ENCODE measurements at regions not wholly inside any gene's neighbourhood (a gene's known extent, or its start where the extent isn't known, plus 50 kb on each side); places are given as distances from the start of the nearest gene placed in this dataset.
A peak's percentile ranks its signal among the peaks of the same experiment; 100 is the strongest.

DNA sequence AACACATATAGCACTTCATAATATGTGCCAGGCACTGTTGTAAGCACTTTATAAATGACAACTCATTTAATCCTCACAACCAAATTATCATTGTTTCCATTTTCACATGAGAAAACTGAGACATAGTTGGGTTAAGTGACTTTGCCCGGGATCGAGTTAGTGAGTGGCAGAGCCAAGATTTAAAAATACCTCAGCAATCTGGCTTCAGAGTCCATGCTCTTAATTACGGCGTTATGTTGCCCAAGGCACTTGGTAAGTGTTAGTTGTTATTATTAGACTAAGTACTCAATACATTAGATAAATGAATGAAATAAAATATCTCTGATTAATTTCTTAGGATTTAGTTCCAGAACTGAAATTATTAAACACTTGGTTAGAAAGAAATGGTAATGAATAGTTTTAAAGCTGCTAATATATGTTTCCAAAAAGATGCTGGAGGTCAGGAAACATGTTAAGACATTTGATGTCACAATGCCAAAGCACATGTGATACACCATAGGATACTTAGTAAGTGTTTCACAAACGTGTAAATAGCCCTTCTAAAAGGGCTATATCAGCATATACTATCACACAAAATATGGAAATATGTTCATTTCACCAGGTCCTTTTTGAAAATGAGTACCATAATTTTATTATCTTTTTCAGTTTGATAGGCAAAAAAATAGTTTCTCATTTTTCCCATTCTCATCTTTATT is 301.9 kb downstream of the GPAT3 start:
- no peak for DNase-seq

DNA sequence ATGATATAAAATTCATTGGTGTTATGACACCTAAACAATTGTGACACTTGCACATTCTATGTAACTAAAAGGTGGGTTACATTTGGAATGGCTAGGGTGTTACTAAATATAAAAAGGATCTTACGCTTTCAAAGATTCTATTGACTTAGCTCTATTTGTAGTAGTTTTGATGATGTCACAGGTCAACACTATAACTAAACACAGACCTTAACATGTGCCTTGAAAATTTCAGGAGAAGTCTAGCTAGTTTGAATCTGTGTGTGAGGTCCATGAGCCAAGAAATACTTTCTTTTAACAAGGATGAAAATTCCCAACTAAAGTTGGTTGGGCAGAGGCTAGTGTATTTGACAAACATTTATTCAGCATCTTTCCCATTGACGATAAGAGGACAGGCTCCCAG is 298.0 kb downstream of the GPAT3 start:
- DNase-seq, result no peak

DNA sequence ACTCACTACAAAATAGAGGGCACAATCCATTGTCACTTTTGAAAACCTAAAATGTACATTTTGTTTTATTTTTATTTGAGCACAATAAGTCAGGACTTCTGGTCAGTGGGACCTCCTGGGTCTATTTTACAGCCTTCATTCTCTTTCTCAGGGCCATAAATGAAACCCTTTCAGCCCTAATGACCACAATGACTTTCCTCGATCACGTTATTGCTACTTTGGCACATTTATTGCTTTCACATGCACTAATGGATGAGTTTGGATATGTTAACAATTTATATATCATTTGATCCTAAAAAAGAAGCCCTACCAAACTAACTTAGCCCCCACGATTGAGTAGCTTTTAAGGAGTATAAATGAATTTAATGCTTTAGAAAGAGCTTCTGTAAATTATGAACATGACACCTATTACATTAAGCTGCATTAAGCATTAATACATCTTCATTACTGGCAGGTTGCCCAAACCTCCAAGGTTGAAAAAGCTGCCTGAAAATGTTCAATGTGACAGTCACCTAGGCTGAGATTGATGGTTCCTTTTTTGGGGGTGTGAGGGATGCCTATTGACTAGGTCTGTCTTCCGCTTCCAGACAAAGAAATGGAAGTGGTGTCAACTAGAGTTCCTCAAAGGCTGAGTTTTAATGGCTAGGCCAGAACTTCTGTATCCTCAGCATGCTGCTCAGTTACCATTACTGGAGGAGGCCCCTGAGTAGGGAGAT is 296.4 kb downstream of the GPAT3 start:
- no peak for DNase-seq

DNA sequence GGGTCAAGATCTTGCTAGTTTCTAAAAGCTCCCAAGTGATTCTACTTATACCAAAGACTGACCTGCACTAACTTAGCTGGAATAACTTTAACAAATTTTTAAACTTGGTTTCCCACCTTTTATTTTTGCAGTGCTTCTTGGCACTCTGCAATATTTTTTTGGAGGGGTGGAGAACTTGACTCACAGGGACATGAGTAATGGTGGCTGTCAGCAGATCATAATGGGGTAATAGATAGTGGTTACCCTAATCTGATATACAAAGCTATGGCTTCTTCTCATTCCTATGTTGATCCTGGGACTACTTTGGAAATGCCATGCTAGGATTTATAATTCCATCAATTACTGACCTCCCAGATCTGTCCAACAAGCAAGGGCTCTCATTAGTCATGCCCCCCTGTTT is 295.7 kb downstream of the GPAT3 start:
- DNase-seq, result no peak

DNA sequence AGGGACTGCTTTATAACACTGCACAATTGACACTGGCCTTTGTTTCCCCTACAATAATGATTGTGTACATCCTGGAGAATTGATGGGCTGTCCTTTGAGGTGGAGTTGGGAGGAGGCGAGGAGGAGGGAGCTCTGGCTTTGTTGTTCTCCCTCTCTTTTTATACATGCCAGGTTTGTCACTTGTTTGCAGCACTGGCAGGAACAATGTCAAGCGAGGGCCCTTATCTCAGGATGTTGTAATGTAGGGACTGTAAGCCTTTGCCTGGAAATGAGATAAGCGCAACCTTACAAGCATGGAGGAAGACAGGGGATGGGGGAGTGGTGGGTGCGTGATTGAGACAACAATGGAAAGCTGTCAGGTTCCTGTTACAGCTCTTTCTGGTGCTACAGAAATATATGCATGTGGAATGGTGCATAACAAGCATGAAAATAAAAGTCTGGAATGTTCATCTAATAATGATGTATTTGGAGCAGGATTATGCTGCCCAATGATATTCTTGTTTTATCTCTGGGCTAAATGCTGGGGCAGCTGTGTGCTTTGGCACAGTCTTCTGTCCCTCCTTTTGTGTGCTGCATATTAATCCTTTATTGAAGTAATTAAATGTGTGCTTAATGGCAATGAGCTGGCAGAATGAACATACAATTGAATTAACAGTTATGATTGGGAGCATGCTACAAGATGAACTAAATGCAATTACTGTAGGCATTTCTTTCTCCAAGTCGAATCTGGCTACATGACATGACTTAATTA is 294.4 kb downstream of the GPAT3 start:
- DNase-seq, result no peak

DNA sequence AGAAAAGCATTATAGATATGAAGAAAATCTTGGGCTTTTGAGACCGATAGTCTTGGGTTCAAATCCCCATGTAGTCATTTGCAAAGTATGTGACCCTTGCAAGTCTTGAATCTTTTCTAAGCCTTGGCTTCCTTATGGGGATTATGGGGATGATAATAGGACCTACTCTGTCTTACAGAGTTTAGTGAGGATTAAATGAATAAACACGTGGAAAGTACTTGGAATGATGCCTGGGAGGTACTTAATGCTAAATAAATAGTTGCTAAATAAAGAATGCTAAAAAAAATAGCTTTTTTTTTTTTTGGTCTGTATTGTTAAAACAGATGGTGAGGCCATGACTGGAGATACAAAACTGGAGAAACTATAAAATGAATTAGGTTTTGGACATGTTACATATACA is 292.7 kb downstream of the GPAT3 start:
- DNase-seq, result no peak

DNA sequence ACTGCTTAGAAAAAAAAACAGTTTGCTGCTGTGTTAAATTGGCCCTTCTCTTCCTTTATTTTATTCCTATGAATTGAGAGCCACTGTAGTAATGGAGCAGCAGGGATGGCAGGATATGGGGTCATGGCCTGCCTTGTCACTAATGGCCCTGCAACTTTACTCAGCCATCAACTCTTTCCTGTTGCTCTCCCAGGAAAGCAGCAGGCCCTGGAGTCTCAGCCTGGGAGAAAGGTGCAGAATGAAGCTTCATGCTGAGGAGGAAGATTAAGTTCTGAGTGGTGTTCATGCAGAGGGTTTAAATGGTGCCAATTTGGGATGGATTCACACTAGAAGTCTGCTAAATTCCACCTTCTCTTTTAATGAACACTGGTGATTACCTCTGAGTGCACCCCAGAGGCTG is 285.6 kb downstream of the GPAT3 start:
- no peak for DNase-seq

DNA sequence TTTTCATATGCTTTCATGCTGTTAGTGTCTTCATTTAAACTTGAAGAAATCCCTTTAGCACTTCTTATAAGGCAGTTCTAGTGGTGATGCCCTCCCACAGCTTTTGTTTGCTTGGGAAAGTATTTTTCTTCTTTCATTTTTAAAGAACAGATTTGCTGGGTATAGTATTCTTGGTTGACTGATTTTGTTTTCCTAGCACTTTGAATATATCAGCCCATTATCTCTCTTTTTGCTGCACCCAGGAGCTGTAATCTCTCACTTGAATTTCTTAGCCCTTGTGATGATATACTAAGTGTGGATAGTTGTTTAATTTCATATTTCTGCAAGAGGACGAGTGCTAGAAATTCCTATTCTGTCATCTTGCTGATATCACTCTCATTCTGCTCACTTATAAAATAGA is 283.7 kb downstream of the GPAT3 start:
- DNase-seq, result no peak

DNA sequence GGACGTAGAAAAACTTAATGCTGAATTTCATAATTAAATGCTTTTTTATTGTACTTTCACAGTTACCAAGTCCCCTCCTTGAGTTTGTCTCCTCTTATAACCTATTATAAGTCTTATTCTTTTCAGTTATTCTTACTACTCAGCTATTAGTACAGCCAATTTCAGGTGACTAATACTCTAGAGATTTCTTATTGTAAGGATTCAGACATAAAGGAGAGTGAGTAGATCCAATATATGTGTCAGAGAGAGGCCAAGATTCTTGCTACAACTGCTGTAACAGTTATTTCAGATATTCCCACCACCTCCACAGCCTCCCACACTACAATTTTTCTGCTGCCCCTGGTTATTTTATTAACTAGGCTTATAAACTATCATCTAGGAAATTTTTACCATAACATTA is 274.5 kb downstream of the GPAT3 start:
- DNase-seq, result no peak

DNA sequence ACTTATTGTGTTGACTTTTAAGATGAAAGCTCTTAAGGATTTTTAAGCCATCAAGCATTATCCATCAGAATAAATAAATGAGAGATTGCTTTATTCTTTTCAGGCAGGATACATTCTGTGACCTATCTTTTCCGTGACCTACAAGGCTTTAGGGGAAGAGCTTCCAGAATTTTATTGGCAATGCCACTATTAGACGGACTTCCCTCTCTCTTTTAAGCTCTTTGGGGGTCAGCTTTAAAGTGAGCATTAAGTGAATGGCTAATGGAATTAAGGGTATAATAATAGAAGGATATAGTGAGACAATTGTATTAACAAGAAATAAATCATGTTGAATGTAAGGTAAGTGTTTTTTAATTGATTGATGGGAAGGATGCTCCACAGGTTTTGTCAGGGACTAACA is 273.7 kb downstream of the GPAT3 start:
- DNase-seq, result no peak

DNA sequence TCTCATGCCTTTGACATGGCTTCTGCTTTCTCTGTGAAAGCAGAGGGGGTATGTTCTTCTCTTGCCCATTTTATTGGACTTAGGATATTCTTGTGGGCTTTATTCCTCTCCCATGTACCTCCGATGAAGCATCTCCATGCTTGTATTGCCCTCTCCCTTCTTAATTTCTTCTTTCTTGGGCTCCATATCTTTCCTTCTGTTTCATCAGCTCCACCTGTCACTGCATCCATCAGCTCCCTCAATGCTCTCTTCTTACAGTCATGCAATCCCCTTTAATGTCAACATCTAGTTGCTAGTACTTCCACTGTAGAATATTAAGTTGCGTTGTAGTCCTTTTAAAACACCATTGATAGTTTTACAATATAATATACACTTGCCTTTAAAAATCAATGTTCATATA is 257.6 kb downstream of the GPAT3 start:
- DNase-seq, result no peak

DNA sequence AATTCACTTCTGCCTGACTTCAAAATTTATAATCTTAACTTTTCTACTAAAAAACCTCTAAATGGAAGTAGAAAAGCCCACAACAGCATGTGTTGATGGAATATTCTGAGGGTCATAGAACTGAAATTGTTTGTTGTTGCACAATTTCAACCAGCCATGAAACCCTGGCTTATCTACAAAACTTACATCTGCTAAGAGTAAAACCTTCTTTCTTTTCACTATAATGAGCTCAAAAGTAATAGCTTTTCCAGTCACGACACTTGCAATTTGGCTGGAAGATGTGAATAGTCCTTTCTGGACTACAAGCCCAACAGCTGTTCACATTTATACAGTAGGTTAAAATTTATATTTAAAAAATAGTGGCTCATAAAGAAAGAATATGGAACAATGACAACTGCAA is 250.0 kb downstream of the GPAT3 start:
- no peak for DNase-seq

DNA sequence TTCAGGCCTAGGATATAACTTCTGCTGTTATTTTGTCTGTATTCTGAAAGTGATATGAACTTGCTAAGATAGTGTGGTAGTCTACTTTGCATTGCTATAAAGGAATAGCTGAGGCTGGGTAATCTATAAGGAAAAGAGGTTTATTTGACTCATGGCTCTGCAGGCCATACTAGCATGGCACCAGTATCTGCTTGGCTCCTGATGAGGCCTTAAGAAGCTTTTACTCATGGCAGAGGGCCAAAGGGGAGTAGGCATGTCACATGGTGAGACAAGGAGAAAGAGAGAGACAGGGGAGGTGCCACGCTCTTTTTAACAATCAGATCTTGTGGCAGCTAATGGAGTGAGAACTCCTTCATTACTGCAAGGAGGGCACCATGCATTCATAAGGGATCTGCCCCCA is 247.3 kb downstream of the GPAT3 start:
- no peak for DNase-seq

DNA sequence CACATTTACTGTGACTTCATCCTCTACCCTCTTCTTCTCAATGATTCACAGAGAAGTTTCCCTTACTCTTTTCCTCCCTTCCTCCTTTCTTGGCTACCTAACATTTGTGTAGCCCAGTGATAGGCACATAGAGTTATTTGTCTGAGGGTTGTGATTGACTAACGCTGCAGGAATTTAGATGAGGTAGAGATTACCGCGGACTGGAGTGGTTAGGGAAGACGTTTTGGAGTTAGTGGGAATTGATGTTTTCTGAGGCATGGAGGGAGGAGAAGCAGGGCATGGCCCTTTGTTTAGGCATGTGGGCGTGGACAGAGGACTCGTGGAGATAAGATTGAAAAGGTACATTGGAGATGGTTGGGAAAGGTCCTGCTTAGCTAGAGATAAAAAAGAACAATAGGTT is 246.7 kb downstream of the GPAT3 start:
- no peak for DNase-seq

DNA sequence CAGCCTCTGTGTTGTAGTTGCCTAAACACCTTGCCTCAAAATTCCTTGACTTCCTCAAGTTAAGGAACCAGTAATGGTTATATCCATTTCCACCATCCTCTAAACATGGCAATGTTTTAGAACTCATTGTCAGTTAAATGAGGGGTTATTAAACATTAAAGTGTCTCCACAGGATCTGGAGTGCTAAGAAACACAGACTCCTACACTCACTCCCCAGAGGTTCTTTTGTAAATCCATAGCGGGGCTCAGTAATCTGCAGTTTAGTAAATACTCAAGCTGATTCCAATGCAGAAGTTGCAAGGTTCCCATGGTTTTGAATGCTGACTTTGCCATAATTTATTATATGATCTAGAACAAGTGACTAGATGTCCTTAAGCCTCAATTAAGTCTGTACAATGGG is 245.5 kb downstream of the GPAT3 start:
- no peak for DNase-seq

DNA sequence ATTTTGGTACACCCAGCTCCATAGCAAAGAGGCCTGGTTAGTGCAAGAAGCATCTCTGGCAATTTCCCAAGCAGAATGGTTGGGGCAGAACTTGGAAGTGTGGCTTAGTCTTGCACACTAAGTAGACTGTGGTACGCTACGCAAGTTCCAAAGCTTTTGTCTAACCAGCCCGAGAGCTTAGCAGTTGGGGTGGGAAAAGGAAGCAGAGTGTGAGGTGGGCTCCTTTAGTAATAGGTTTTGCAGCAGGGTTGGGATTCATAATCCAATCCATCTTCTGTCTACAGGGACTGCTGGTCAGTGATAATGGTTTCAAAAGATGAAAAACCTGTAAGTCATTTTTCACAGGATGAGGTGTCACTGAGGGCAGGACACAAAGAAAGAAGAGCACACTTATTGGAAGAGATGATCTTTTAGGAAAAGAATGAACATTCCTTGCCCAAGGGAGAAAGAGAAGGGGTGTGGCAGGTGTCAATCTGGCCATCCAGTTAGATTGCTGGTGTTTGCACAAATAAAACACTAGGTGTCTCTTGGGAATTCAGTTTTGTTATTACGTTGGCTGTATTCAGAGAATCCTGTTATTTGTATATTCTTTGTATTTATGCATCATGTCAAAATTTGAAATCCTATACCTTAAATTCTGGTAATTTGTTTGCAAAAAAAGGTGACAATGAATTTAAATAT is 244.3 kb downstream of the GPAT3 start:
- no peak for DNase-seq

DNA sequence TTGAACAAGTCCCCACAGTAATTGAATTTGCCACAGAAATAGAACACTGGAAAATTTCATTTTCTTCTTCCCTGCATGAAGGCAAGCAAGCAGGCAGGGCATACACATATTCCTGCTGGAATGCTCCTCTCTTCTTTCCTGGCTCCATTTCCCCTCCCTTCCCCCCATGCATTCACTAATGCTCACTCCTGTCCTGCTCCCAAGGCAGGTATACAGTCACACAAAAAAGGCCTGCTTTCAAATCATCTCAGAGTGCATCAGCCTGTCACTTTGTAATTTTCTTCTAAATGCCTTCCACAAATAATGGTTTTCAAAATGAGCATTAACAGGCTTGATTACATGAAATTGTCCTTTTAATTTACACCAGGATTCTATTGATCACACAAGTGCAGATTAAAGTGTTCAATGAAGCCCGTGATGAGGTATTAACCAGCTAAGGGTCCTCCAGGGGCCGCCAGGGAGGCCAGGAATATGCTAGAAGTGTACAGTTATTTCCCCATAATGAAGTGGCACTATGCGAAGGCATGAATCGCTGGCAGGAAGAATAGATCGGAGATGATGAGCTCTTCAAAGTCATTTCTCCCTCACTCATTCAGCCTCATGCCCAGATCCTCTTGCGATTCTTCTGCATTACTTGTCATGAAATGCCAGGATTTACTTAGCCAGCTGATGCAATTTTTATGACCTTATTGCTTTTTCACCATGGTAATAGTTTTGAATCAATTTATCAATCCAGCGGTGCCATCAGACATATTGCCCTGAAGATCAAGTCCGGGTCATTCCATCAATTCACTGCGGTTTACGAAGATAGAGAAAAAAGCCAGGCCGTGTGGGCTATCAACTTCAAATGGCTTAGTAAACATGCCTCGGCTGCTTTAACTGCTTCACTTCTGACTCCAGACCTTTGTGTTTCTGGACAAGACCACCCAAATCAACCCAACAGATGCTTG is 243.5 kb downstream of the GPAT3 start:
- DNase-seq, result no peak

DNA sequence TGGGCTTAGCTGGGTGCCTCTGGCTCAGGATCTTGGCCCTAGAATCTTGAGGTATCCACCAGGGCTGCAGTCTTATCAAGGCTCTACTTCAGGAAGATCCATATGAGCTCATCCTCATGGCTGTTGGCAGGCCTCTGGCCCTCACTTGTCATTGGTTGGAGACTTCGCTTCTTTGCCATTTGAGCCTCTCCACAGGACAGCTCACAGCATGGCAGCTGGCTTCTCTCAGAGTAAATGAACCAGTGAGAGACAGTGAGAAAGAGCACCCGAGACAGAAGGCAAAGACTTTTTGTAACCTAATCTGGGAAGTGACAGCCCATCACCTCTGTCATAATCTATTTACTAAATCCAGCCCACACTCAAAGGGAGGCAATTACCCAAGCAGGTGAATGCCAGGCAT is 236.8 kb downstream of the GPAT3 start:
- no peak for DNase-seq

DNA sequence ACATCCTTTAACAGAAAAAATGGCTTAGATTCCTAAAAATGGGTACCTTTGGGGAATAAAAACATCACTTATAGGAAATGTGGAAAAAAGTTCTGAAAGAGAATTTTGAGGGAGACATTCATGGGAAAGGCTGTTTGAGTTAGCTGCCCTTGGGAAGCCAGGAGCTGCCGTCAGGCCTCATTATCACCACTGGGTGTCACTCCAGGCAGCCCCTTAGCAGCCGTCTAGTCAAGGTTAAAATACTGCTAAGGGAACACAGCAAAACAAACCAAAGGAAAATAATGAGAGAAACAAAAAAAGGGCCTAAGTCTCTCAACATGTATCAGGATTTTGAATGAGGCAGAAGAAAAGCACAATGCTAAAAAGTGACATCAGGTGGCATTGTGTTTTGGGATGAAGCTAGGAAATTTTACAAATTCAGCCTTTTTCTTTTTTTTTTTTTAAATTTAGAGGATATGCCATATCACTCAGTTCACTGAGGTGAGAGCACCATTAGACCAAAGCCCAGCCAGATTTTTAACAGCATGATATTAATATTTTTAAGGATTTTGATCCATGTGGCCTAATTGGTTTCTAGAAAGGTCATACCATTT is 235.3 kb downstream of the GPAT3 start:
- no peak for DNase-seq

DNA sequence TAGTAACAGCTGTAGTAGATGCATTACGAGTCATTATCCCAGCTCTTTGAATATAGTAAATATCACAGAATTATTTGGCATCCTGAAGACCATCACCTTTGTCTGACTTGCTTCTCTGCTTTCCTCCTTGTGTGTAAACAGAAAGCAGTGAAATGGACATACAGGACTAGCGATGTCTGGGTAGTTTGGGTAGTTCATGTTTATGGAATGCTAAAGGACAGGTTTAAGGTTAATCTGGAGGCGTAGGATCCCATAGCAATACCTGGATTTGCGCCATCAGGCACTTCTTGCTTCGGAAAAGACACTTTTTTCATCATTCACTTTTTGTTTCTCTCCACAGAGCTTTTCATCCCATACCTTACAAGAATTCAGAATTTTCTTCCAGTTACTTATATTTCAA is 232.2 kb downstream of the GPAT3 start:
- DNase-seq, result no peak

DNA sequence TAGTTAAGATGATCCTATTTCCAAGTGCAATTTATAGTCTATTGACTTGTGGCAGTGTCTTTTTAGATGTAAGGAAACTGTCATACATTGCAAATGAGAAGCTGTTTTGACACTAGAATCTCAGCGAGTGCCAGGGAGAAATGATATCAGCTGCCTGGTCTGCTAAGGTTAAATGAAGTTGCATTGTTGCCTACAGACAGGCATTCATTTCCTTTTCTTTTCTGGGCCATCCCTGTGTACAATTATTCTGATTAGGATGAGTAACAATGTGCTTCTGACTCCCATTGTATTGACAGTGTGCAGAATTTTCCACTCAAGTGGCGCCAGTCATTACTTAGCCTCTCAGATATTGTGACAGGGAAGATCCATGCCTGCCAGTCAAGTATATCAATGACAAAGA is 231.2 kb downstream of the GPAT3 start:
- DNase-seq, result no peak

DNA sequence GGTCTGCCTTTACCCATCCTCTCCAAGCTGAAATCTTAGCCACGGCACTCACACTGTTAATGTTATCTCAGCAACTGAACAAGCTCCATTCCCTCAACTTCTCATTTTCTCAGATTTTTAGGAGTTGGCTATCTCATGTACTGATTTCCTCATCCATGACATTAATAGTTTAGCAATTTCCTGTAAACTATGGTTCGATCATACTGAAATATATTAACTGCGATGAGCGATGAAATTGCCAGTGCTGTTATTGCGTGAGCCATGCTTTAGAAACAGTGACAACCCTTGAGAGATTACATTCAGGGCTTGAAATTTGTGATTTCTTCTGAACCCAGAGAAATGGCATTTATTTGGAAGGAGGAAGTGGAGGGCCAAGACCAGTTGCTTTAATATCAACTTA is 223.7 kb downstream of the GPAT3 start:
- DNase-seq, result peak; percentile 77

Measured in inflammatory macrophage treated with lipopolysaccharide for 4 hours (primary cell).